ENCODE measurements at regions not wholly inside any gene's neighbourhood (a gene's known extent, or its start where the extent isn't known, plus 50 kb on each side); places are given as distances from the start of the nearest gene placed in this dataset.

- Histone ChIP-seq H2AK5ac (ENCODE audit: low read depth, low read length) (no peak overlapping the region), H3K56ac (ENCODE audit: extremely low read depth, insufficient read depth, low read length) (no peak overlapping the region), H4K91ac (ENCODE audit: insufficient read depth, low read depth, low read length) (no peak overlapping the region), H3K9me3 (ENCODE audit: control insufficient read depth, insufficient read depth, low read length) (no peaks in the 10 kb centered on the region), H3K14ac (replicated peaks; ENCODE audit: low read depth, low read length) (no peak overlapping the region), H3K4me3 (ENCODE audit: insufficient read depth, low read depth, low read length) (no peak overlapping the region), H2BK5ac (ENCODE audit: low read depth, low read length, poor library complexity, severe bottlenecking) (no peak overlapping the region), H3K9me1 (ENCODE audit: insufficient read depth, low read length) (no peaks in the 10 kb centered on the region), H3K4ac (ENCODE audit: low read depth, low read length) (no peak overlapping the region), H3K4me1 (ENCODE audit: control insufficient read depth, insufficient read depth, low read length) (peaks cover 3% of the 10 kb centered on the region), H3K27me3 (ENCODE audit: control insufficient read depth, insufficient read depth, low read length) (peaks cover 3% of the 10 kb centered on the region), H2BK15ac (ENCODE audit: low read depth, low read length) (no peak overlapping the region), H3K9ac (ENCODE audit: low read depth, low read length) (no peak overlapping the region), H4K20me1 (ENCODE audit: insufficient read depth, low read length) (no peaks in the 10 kb centered on the region), H3K18ac (ENCODE audit: low read depth, low read length) (no peak overlapping the region), H3K79me1 (ENCODE audit: low read depth in 1 of 2, low read length in 2 of 2) (no peaks in the 10 kb centered on the region), H3K36me3 (ENCODE audit: control insufficient read depth, insufficient read depth, low read length) (no peaks in the 10 kb centered on the region), H2AFZ (replicated peaks; ENCODE audit: low read length, poor library complexity) (no peak overlapping the region), H2AK9ac (replicated peaks; ENCODE audit: low read depth, low read length, poor library complexity) (no peak overlapping the region), H2BK20ac (ENCODE audit: low read depth, low read length) (no peak overlapping the region), H3K27ac (ENCODE audit: insufficient read depth, low read length) (no peak overlapping the region), H3K23ac (ENCODE audit: low read depth, low read length) (no peak overlapping the region), H2BK120ac (ENCODE audit: low read depth, low read length) (no peak overlapping the region), H3K4me2 (ENCODE audit: low read depth, low read length) (no peak overlapping the region), H4K8ac (ENCODE audit: low read depth in 2 of 2, low read length in 2 of 2) (no peak overlapping the region), H4K5ac (ENCODE audit: low read depth, low read length) (no peak overlapping the region)
- no peak for TF ChIP-seq BHLHE40 (IDR thresholded peaks at IDR 0.05; ENCODE audit: low read depth, low read length)
- TF ChIP-seq, protein P1, sequence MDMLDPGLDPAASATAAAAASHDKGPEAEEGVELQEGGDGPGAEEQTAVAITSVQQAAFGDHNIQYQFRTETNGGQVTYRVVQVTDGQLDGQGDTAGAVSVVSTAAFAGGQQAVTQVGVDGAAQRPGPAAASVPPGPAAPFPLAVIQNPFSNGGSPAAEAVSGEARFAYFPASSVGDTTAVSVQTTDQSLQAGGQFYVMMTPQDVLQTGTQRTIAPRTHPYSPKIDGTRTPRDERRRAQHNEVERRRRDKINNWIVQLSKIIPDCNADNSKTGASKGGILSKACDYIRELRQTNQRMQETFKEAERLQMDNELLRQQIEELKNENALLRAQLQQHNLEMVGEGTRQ (IDR thresholded peaks at IDR 0.05; ENCODE audit: low read depth, low read length), result no peak
- CTCF ChIA-PET, result no interaction called here
- POLR2A ChIA-PET (ENCODE audit: unreplicated experiment), result no interaction called here
- in situ Hi-C loops (cut with MboI; ENCODE audit: low sequenced_read_pairs), result no loop called here
- DNase-seq, result no peak
- BruUV-seq (replicated peaks), result no TSS peak
- no peak for ATAC-seq (ENCODE audit: low read depth)
- intact Hi-C loops (cut with micrococcal nuclease), result no loop called here
- dilution Hi-C loops (cut with HindIII; ENCODE audit: low sequenced_read_pairs, unreplicated experiment), result no loop called here
- 85% methylated on average over 1 of the region's 3 CpGs; no CpG with 5 or more reads in 1 of the 2 experiments for WGBS, 2 experiments (ENCODE audit: extremely low coverage in 2 of 2, insufficient read length in 1 of 2)
Measured at GRCh38 chr2:62303788-62304187, 107.9 kb downstream of the B3GNT2 start.

All from IMR-90 (cell line).